Fibroblast of lung (primary cell): ENCODE measurements at regions not wholly inside any gene's neighbourhood (a gene's known extent, or its start where the extent isn't known, plus 50 kb on each side); places are given as distances from the start of the nearest gene placed in this dataset.

Source experiments
- DNase-seq, 2 donors: peaks; one replicate each; pipeline versions ENCODE4 v3.0.0 to v3.0.0-alpha.2; 2010; ENCODE audit warnings: low read depth in 2 of 2
- H2AFZ ChIP-seq: 2 replicates; pipeline ENCODE4 v1.5.1; 2012; ENCODE audit warnings: low read length, control low read depth, inconsistent platforms
- H3K27ac ChIP-seq: 2 replicates; pipeline ENCODE4 v1.5.1; 2011; ENCODE audit warnings: low read length, control low read depth; ENCODE audit not compliant: insufficient read depth
- H3K27me3 ChIP-seq: 2 replicates; pipeline ENCODE4 v1.5.1; 2011; ENCODE audit warnings: mild to moderate bottlenecking, low read length; ENCODE audit not compliant: control insufficient read depth, insufficient read depth
- H3K36me3 ChIP-seq: 2 replicates; pipeline ENCODE4 v1.5.1; 2011; ENCODE audit warnings: low read length; ENCODE audit not compliant: control insufficient read depth, insufficient read depth
- H3K4me1 ChIP-seq: 2 replicates; pipeline ENCODE4 v1.5.1; 2011; ENCODE audit warnings: low read length; ENCODE audit not compliant: control insufficient read depth, insufficient read depth; ENCODE audit errors: extremely low read depth
- H3K4me2 ChIP-seq: 2 replicates; pipeline ENCODE4 v1.5.1; 2011; ENCODE audit warnings: low read length, control low read depth; ENCODE audit not compliant: insufficient read depth; ENCODE audit errors: extremely low read depth
- H3K4me3 ChIP-seq, 4 experiments: fragments of 200-600 bp in 1 of 4; sonication (generic) in 1 of 4; replicated peaks in 1 of 4; 2 replicates each; pipeline ENCODE4 v1.5.1; 2011 to 2016; ENCODE audit warnings: low read length in 4 of 4, low read depth in 3 of 4, mild to moderate bottlenecking in 3 of 4, control low read depth in 2 of 4, inconsistent platforms in 1 of 4, mixed read lengths in 1 of 4; ENCODE audit not compliant: insufficient read depth in 1 of 4; ENCODE audit errors: control extremely low read depth in 1 of 4
- H3K79me2 ChIP-seq: 2 replicates; pipeline ENCODE4 v1.5.1; 2012; ENCODE audit warnings: mild to moderate bottlenecking, low read length, inconsistent platforms; ENCODE audit not compliant: control insufficient read depth, insufficient read depth
- H3K9ac ChIP-seq: 2 replicates; pipeline ENCODE4 v1.5.1; 2011; ENCODE audit warnings: mild to moderate bottlenecking, low read length, control low read depth; ENCODE audit not compliant: insufficient read depth
- H3K9me3 ChIP-seq: 2 replicates; pipeline ENCODE4 v1.5.1; 2012; ENCODE audit warnings: low read depth, low read length; ENCODE audit not compliant: control insufficient read depth, insufficient read depth
- H4K20me1 ChIP-seq: 2 replicates; pipeline ENCODE4 v1.5.1; 2011; ENCODE audit warnings: low read length; ENCODE audit not compliant: control insufficient read depth, insufficient read depth; ENCODE audit errors: extremely low read depth
- EZH2 ChIP-seq: IDR thresholded peaks from 2 replicates; pipeline ENCODE4 v1.5.1; 2012; ENCODE audit warnings: low read length, control low read depth, mild to moderate bottlenecking; ENCODE audit errors: missing control alignments
- TF ChIP-seq, protein P1 (sequence below), 2 donors: IDR thresholded peaks in 1 of 2; conservative IDR thresholded peaks in 1 of 2; 1 replicate in 1 of 2; 2 replicates in 1 of 2; pipeline ENCODE4 v1.5.1; 2011 to 2012; ENCODE audit warnings: low read length in 2 of 2, control low read depth in 1 of 2, inconsistent platforms in 1 of 2, low read depth in 1 of 2, mild to moderate bottlenecking in 1 of 2

DNA sequence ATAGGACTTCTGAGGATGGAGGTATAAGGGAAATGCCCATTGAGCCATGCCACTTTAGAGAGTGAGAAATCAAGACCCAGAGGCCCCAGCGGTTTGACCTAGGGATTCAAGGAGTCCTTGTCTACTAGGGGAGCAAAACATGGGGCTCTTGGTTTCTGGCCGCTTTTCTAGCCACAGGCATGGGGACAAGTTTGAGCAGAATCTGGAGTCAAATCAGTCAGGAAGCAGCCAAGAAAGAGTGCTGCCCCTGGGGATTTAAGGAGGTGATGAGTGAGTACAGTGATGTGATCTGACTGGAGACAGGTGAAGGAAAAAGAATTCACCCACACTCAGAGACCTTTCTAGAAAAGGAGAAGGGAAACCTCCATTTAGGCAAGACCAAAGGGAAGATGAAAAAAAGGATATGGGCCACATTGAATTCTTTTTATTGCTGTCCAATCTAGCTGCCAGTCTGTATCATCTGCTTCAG is 244.0 kb upstream of the TBC1D5 start:
- TF ChIP-seq EZH2, result no peak
- TF ChIP-seq, protein P1, sequence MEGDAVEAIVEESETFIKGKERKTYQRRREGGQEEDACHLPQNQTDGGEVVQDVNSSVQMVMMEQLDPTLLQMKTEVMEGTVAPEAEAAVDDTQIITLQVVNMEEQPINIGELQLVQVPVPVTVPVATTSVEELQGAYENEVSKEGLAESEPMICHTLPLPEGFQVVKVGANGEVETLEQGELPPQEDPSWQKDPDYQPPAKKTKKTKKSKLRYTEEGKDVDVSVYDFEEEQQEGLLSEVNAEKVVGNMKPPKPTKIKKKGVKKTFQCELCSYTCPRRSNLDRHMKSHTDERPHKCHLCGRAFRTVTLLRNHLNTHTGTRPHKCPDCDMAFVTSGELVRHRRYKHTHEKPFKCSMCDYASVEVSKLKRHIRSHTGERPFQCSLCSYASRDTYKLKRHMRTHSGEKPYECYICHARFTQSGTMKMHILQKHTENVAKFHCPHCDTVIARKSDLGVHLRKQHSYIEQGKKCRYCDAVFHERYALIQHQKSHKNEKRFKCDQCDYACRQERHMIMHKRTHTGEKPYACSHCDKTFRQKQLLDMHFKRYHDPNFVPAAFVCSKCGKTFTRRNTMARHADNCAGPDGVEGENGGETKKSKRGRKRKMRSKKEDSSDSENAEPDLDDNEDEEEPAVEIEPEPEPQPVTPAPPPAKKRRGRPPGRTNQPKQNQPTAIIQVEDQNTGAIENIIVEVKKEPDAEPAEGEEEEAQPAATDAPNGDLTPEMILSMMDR (conservative IDR thresholded peaks at IDR 0.05 in 1 of 2, IDR thresholded peaks at IDR 0.05 in 1 of 2; ENCODE audit: low read depth in 1 of 2, low read length in 2 of 2), result no peak
- Histone ChIP-seq H3K36me3 (no peaks in the 10 kb centered on the region), H3K9ac (no peak overlapping the region), H3K9me3 (no peaks in the 10 kb centered on the region), H3K27me3 (no peaks in the 10 kb centered on the region), H3K4me2 (no peak overlapping the region), H3K4me3 (no peak overlapping the region), H3K27ac (no peak overlapping the region), H3K4me1 (no peaks in the 10 kb centered on the region), H4K20me1 (no peaks in the 10 kb centered on the region), H2AFZ (no peak overlapping the region), H3K79me2 (no peaks in the 10 kb centered on the region)
- no peak for DNase-seq

DNA sequence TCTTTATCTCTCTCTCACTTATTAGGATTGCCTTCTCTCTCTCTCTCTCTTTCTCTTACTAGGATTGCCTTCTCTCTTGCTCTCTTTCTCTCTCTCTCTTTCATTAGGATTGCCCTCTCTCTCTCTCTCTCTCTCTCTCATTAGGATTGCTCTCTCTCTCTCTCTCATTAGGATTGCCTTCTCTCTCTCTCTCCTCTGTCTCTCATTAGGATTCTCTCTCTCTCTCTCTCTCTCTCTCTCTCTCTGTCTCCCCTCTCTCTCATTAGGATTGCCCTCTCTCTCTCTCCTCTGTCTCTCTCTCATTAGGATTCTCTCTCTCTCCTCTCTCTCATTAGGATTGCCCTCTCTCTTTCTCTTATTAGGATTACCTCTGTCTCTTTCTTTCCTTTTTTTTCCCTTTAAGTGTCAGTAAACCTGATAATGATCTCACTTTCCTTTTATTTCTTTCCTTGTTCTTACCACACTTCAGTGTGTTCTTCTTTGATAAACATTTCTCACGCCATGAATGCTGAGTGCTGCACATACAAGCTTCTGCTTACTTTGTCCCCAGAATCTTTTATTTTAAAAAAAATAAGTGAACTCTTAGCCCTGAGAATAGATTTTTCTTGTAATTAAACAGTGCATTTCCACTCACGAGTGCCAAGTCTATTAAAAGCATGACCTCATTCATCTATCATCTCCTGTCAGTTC is 243.4 kb upstream of the TBC1D5 start:
- H3K27me3 ChIP-seq, result no peaks in the 10 kb centered on the region
- no peak overlapping the region for H3K4me3 ChIP-seq
- no peak overlapping the region for H3K27ac ChIP-seq
- H3K79me2 ChIP-seq, result no peaks in the 10 kb centered on the region
- no peak overlapping the region for H3K9ac ChIP-seq
- no peak overlapping the region for H3K4me2 ChIP-seq
- TF ChIP-seq, protein P1 (conservative IDR thresholded peaks at IDR 0.05 in 1 of 2, IDR thresholded peaks at IDR 0.05 in 1 of 2; ENCODE audit: low read depth in 1 of 2, low read length in 2 of 2), result no peak
- TF ChIP-seq EZH2, result no peak
- no peaks in the 10 kb centered on the region for H3K36me3 ChIP-seq
- DNase-seq, result no peak
- H3K4me1 ChIP-seq, result no peaks in the 10 kb centered on the region
- no peaks in the 10 kb centered on the region for H4K20me1 ChIP-seq
- no peaks in the 10 kb centered on the region for H3K9me3 ChIP-seq
- H2AFZ ChIP-seq, result no peak overlapping the region

DNA sequence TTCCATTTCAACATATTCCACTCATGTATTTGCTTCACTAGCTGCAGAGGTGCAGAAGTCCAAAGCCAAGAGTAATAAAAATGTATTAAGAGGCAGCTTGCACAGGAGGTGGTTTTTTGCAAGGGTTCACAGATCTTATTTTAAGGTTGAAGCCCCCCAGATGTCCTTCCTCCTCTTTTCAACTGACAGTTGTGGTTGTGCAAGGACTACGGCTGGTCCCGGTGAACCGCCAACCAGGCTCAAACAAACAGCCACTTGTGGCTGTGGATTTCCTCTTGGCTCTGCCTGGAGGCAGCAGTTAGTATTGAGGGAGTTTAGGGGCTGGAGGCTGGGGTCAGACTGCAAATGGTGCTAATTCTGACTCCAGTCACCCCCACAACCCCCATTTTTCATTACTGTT is 240.7 kb upstream of the TBC1D5 start:
- Histone ChIP-seq H3K9ac (no peak overlapping the region), H4K20me1 (no peaks in the 10 kb centered on the region), H3K27me3 (no peaks in the 10 kb centered on the region), H3K79me2 (no peaks in the 10 kb centered on the region), H3K9me3 (no peaks in the 10 kb centered on the region), H3K36me3 (no peaks in the 10 kb centered on the region), H3K4me1 (no peaks in the 10 kb centered on the region), H3K27ac (no peak overlapping the region), H3K4me3 (no peak overlapping the region), H3K4me2 (no peak overlapping the region), H2AFZ (no peak overlapping the region)
- DNase-seq, result no peak
- TF ChIP-seq EZH2, result no peak
- TF ChIP-seq, protein P1 (conservative IDR thresholded peaks at IDR 0.05 in 1 of 2, IDR thresholded peaks at IDR 0.05 in 1 of 2; ENCODE audit: low read depth in 1 of 2, low read length in 2 of 2), result no peak
